ENCODE measurements at regions not wholly inside any gene's neighbourhood (a gene's known extent, or its start where the extent isn't known, plus 50 kb on each side); places are given as distances from the start of the nearest gene placed in this dataset.

- TF ChIP-seq CTCF (IDR thresholded peaks at IDR 0.05): no peak
- TF ChIP-seq POLR2A (IDR thresholded peaks at IDR 0.05): no peak
- no peak for TF ChIP-seq POLR2AphosphoS5 (IDR thresholded peaks at IDR 0.05)
These were observed 65.6 kb upstream of the FLRT2 start for GRCh38 chr14:85464135-85464895.

All from prostate gland (tissue), 2 donors.